PC-3 (cell line): ENCODE measurements at regions not wholly inside any gene's neighbourhood (a gene's known extent, or its start where the extent isn't known, plus 50 kb on each side); places are given as distances from the start of the nearest gene placed in this dataset.

Source experiments
- ATAC-seq: fragments of 200-7000 bp; cut with Tn5 transposase; 2 replicates; pipeline ENCODE4 v1.9.1; 2020; ENCODE audit warnings: mild to moderate bottlenecking, moderate library complexity
- BruUV-seq: library from RNA; stranded (reverse); fragments of 400-500 nt; replicated peaks from 2 replicates; lab custom pipeline; 2021; lab: Mats Ljungman, UMichigan
- CTCF ChIA-PET: fragments of 300-600 bp; sonication (Branson Sonifier 250); formaldehyde crosslinking; loops from one replicate; lab custom pipeline; 2022; ENCODE audit warnings: antibody characterized with exemption; lab: Charles Lee
- POLR2A ChIA-PET: fragments of 300-600 bp; sonication (Branson Sonifier 250); formaldehyde crosslinking; loops from one replicate; lab custom pipeline; 2022; ENCODE audit warnings: antibody characterized with exemption; ENCODE audit not compliant: unreplicated experiment; lab: Charles Lee
- DNase-seq: peaks from one replicate; pipeline ENCODE4 v3.0.0-alpha.2; 2015
- H2AFZ ChIP-seq: fragments of 300-600 bp; sonication (generic); 2 replicates; pipeline ENCODE4 v1.6.0; 2016; ENCODE audit warnings: antibody characterized with exemption, low read length
- H3F3A ChIP-seq: fragments of 300-600 bp; sonication (generic); one replicate; pipeline ENCODE4 v1.6.0; 2017; ENCODE audit warnings: antibody characterized with exemption, low read length, control low read depth, mild to moderate bottlenecking; ENCODE audit not compliant: unreplicated experiment
- H3K27ac ChIP-seq: fragments of 300-600 bp; sonication (generic); 2 replicates; pipeline ENCODE4 v1.5.1; 2016; ENCODE audit warnings: mild to moderate bottlenecking, low read length
- H3K27me3 ChIP-seq: fragments of 300-600 bp; sonication (generic); 2 replicates; pipeline ENCODE4 v1.6.1; 2016; ENCODE audit warnings: low read length, mixed read lengths
- H3K36me3 ChIP-seq: fragments of 300-600 bp; sonication (generic); 2 replicates; pipeline ENCODE4 v1.6.1; 2016; ENCODE audit warnings: low read depth, mixed run types, low read length, mixed read lengths
- H3K4me1 ChIP-seq: fragments of 300-600 bp; sonication (generic); 2 replicates; pipeline ENCODE4 v1.5.1; 2016; ENCODE audit warnings: low read length; ENCODE audit not compliant: insufficient read depth
- H3K4me2 ChIP-seq: fragments of 300-600 bp; sonication (generic); 2 replicates; pipeline ENCODE4 v1.6.0; 2016; ENCODE audit warnings: low read length
- H3K4me3 ChIP-seq: fragments of 300-600 bp; sonication (generic); 2 replicates; pipeline ENCODE4 v1.5.1; 2016; ENCODE audit warnings: mild to moderate bottlenecking, low read length, mixed read lengths
- H3K79me2 ChIP-seq: fragments of 300-600 bp; sonication (generic); 2 replicates; pipeline ENCODE4 v1.6.1; 2017; ENCODE audit warnings: low read length, mixed read lengths
- H3K9ac ChIP-seq: fragments of 300-600 bp; sonication (generic); 2 replicates; pipeline ENCODE4 v1.6.0; 2016; ENCODE audit warnings: mild to moderate bottlenecking, low read length
- H3K9me2 ChIP-seq: fragments of 300-600 bp; sonication (generic); replicated peaks from 2 replicates; pipeline ENCODE4 v1.6.1; 2016; ENCODE audit warnings: mixed run types, low read length, mixed read lengths
- H3K9me3 ChIP-seq: fragments of 300-600 bp; sonication (generic); 2 replicates; pipeline ENCODE4 v1.6.1; 2016; ENCODE audit warnings: low read length, mixed read lengths
- H4K20me1 ChIP-seq: fragments of 300-600 bp; sonication (generic); 2 replicates; pipeline ENCODE4 v1.6.1; 2016; ENCODE audit warnings: low read length, mixed read lengths
- CTCF ChIP-seq: fragments of 300-600 bp; sonication (generic); conservative IDR thresholded peaks from 2 replicates; pipeline ENCODE4 v1.5.1; 2017; ENCODE audit warnings: antibody characterized with exemption, low read depth, mild to moderate bottlenecking, low read length
- EZH2 ChIP-seq: fragments of 300-600 bp; sonication (generic); IDR thresholded peaks from one replicate; pipeline ENCODE4 v1.6.1; 2017; ENCODE audit warnings: antibody characterized with exemption, mild to moderate bottlenecking, low read length; ENCODE audit not compliant: unreplicated experiment
- EZH2phosphoT487 ChIP-seq: fragments of 300-600 bp; sonication (generic); IDR thresholded peaks from 2 replicates; pipeline ENCODE4 v1.6.1; 2018; ENCODE audit warnings: mild to moderate bottlenecking, antibody characterized with exemption, low read length, borderline replicate concordance
- intact Hi-C: fragments of 100-400 bp; cut with micrococcal nuclease; formaldehyde crosslinking; loops from 2 replicates; pipeline ENCODE4 v1.9.0; 2023

DNA sequence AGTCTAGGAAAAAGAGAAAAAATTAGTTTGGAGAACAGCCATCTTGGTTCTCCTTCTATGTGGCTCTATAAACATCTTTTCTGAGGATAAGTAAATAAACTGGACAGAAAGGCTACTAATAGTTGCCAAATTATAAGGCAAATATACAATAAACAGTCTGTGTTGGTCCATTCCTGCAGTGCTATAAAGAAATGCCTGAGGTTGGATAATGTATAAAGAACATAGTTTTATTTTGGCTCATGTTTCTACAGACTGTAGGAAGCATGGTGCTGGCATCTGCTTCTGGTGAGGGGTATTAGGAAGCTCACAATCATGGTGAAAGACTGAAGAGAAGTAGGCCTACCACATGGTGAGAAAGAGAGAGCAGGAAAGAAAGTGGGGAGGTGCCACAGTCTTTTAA is 209.7 kb downstream of the MACC1 start:
- peak; percentile 67 for ATAC-seq
- no peaks in the 10 kb centered on the region for H3K27me3 ChIP-seq

DNA sequence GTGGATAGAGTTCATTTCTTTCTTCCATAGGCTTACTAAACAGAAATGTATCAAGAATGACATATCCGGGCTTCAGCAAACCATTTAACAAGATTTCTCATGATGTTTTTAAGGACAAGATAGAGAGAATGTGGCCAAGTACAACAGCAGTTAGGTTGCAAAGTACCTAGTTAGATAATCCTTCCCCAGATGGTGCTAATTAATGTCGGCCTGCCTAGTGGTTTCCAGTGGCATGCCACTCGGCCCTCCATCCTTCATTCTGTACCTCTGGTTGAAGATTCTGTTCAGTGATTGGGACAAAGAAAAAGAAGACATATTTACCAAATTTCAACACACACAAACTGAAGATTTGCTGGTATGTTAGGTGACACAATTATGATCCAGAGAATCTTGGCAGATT is 212.1 kb downstream of the MACC1 start:
- Histone ChIP-seq H3K4me2 (no peak overlapping the region), H4K20me1 (no peaks in the 10 kb centered on the region), H3F3A (no peaks in the 10 kb centered on the region), H3K4me3 (no peak overlapping the region), H3K79me2 (no peaks in the 10 kb centered on the region), H3K27ac (no peak overlapping the region), H3K9ac (no peak overlapping the region), H2AFZ (no peak overlapping the region), H3K27me3 (no peaks in the 10 kb centered on the region), H3K36me3 (no peaks in the 10 kb centered on the region), H3K4me1 (no peaks in the 10 kb centered on the region), H3K9me3 (no peaks in the 10 kb centered on the region), H3K9me2 (no peaks in the 10 kb centered on the region)
- no TSS peak for BruUV-seq
- ATAC-seq (no peak), DNase-seq (no peak)
- ChIA-PET POLR2A (interaction anchor here (0.6 kb wide), 1 partner anchor 250 kb away, joined by 5 read pairs; no protein-coding TSS in a partner anchor), CTCF (no interaction called here)
- TF ChIP-seq CTCF (no peak), EZH2 (no peak), EZH2phosphoT487 (no peak)
- intact Hi-C loops, result no loop called here

More for the DNA sequence above, 209.7 kb downstream of the MACC1 start:
- no peak overlapping the region for H3K4me2 ChIP-seq
- H3K9me2 ChIP-seq, result no peaks in the 10 kb centered on the region
- H3K9ac ChIP-seq, result no peak overlapping the region
- H3K27ac ChIP-seq, result no peak overlapping the region
- POLR2A ChIA-PET, result interaction anchor here (0.6 kb wide), 1 partner anchor 213 kb away, joined by 10 read pairs; no protein-coding TSS in a partner anchor
- no peak overlapping the region for H3K4me3 ChIP-seq
- H4K20me1 ChIP-seq, result no peaks in the 10 kb centered on the region
- TF ChIP-seq CTCF (no peak), EZH2 (no peak), EZH2phosphoT487 (no peak)
- CTCF ChIA-PET, result no interaction called here
- no peak for DNase-seq
- BruUV-seq, result no TSS peak
- H3K9me3 ChIP-seq, result no peaks in the 10 kb centered on the region
- no peaks in the 10 kb centered on the region for H3K79me2 ChIP-seq
- H3K4me1 ChIP-seq, result no peaks in the 10 kb centered on the region; the same call in 1 of the 2 replicates
- intact Hi-C loops, result no loop called here
- no peaks in the 10 kb centered on the region for H3F3A ChIP-seq
- no peak overlapping the region for H2AFZ ChIP-seq
- no peaks in the 10 kb centered on the region for H3K36me3 ChIP-seq

- H3K4me3 ChIP-seq, result no peak overlapping the region
- no peaks in the 10 kb centered on the region for H3K27me3 ChIP-seq
- H3K27ac ChIP-seq, result no peak overlapping the region
- DNase-seq (no peak), ATAC-seq (no peak)
- no peaks in the 10 kb centered on the region for H3K9me2 ChIP-seq
- no peaks in the 10 kb centered on the region for H3K9me3 ChIP-seq
- H2AFZ ChIP-seq, result no peak overlapping the region
- no peaks in the 10 kb centered on the region for H3K79me2 ChIP-seq
- no TSS peak for BruUV-seq
- POLR2A ChIA-PET, result interaction anchor here (0.6 kb wide), 2 partner anchors 187 to 608 kb away, joined by 3 to 5 read pairs; no protein-coding TSS in a partner anchor
- no peaks in the 10 kb centered on the region for H4K20me1 ChIP-seq
- H3K4me2 ChIP-seq, result no peak overlapping the region
- no peak overlapping the region for H3K9ac ChIP-seq
- intact Hi-C loops, result no loop called here
- TF ChIP-seq CTCF, result no peak
- TF ChIP-seq EZH2phosphoT487, result no peak
- TF ChIP-seq EZH2, result no peak
- CTCF ChIA-PET, result no interaction called here
- H3K4me1 ChIP-seq, result no peaks in the 10 kb centered on the region
- H3K36me3 ChIP-seq, result no peaks in the 10 kb centered on the region
- no peaks in the 10 kb centered on the region for H3F3A ChIP-seq
These were observed 217.5 kb downstream of the MACC1 start for GRCh38 chr7:19999681-20000080.
